HCT116 (cell line): ENCODE measurements at regions not wholly inside any gene's neighbourhood (a gene's known extent, or its start where the extent isn't known, plus 50 kb on each side); places are given as distances from the start of the nearest gene placed in this dataset.

ENCODE experiments used
- ATAC-seq: fragments of 200-7000 bp; cut with Tn5 transposase; 2 replicates; pipeline ENCODE4 v1.9.1; 2020; ENCODE audit warnings: mild to moderate bottlenecking, moderate library complexity
- BruUV-seq: library from RNA; stranded (reverse); fragments of 400-500 nt; replicated peaks from 2 replicates; lab custom pipeline; 2021; lab: Mats Ljungman, UMichigan
- CTCF ChIA-PET: fragments of 300-600 bp; sonication (Branson Sonifier 250); formaldehyde crosslinking; loops from one replicate; lab custom pipeline; 2021; ENCODE audit warnings: antibody characterized with exemption; lab: Charles Lee
- POLR2A ChIA-PET: fragments of 300-600, 350-600 bp; sonication (Branson Sonifier 250); formaldehyde crosslinking; loops from one replicate; lab custom pipeline; 2021; ENCODE audit warnings: antibody characterized with exemption; lab: Charles Lee
- RAD21 ChIA-PET, 2 experiments: fragments of 300-600 bp; sonication (Branson Sonifier 250); formaldehyde crosslinking; loops; one replicate each; lab custom pipeline; 2023; ENCODE audit warnings: low total read pairs in 2 of 2; ENCODE audit not compliant: uncharacterized antibody in 2 of 2, unreplicated experiment in 2 of 2, low non-redundant PET in 1 of 2; lab: Charles Lee
- DNase-seq: peaks from one replicate; pipeline ENCODE4 v3.0.0-alpha.2; 2010; ENCODE audit warnings: low read depth, low spot score
- H2AFZ ChIP-seq: fragments of 200-600 bp; shearing (Covaris generic), sonication (generic); 2 replicates; pipeline ENCODE4 v1.6.1; 2017; ENCODE audit warnings: low read depth, mixed run types, mixed read lengths, antibody characterized with exemption, low read length; ENCODE audit not compliant: poor library complexity, severe bottlenecking
- H3K27ac ChIP-seq: 2 replicates; pipeline ENCODE4 v1.5.1; 2012; ENCODE audit warnings: low read depth, low read length
- H3K27me3 ChIP-seq: fragments of 200-600 bp; sonication (generic); 2 replicates; pipeline ENCODE4 v1.6.1; 2016; ENCODE audit warnings: mixed run types, low read length, mixed read lengths; ENCODE audit not compliant: insufficient read depth
- H3K36me3 ChIP-seq, 2 experiments: fragments of 200-500 bp in 1 of 2; fragments of 200-600 bp in 1 of 2; sonication (Bioruptor generic) in 1 of 2; sonication (generic) in 1 of 2; 2 replicates each; pipeline versions ENCODE4 v1.5.1 to v1.6.1; 2014 to 2016; ENCODE audit warnings: low read length in 2 of 2, inconsistent platforms in 1 of 2, mixed read lengths in 1 of 2, mixed run types in 1 of 2; ENCODE audit not compliant: insufficient read depth in 2 of 2, control insufficient read depth in 1 of 2
- H3K4me1 ChIP-seq, 2 experiments: fragments of 200-600 bp in 1 of 2; sonication (generic) in 1 of 2; 2 replicates each; pipeline versions ENCODE4 v1.5.1 to v1.6.1; 2012 to 2017; ENCODE audit warnings: low read length in 2 of 2, inconsistent platforms in 1 of 2, mild to moderate bottlenecking in 1 of 2, mixed read lengths in 1 of 2, mixed run types in 1 of 2, moderate library complexity in 1 of 2; ENCODE audit not compliant: insufficient read depth in 2 of 2, control insufficient read depth in 1 of 2
- H3K4me2 ChIP-seq: fragments of 200-600 bp; sonication (generic); 2 replicates; pipeline ENCODE4 v1.6.1; 2017; ENCODE audit warnings: mixed run types, low read length, mixed read lengths
- H3K4me3 ChIP-seq, 2 experiments: fragments of 200-600 bp in 1 of 2; sonication (generic) in 1 of 2; replicated peaks in 1 of 2; 2 replicates each; pipeline ENCODE4 v1.5.1; 2011 to 2016; ENCODE audit warnings: low read length in 2 of 2, control low read depth in 1 of 2, low read depth in 1 of 2, mild to moderate bottlenecking in 1 of 2, mixed read lengths in 1 of 2, mixed run types in 1 of 2
- H3K79me2 ChIP-seq: fragments of 200-600 bp; sonication (generic); 2 replicates; pipeline ENCODE4 v1.6.1; 2017; ENCODE audit warnings: mild to moderate bottlenecking, mixed run types, low read length, moderate library complexity, mixed read lengths; ENCODE audit not compliant: insufficient read depth
- H3K9ac ChIP-seq: fragments of 200-600 bp; sonication (generic); 2 replicates; pipeline ENCODE4 v1.6.1; 2016; ENCODE audit warnings: low read length, mixed read lengths
- H3K9me2 ChIP-seq: fragments of 200-600 bp; sonication (generic), shearing (Covaris generic); 2 replicates; pipeline ENCODE4 v1.6.1; 2017; ENCODE audit warnings: mixed run types, mild to moderate bottlenecking, moderate library complexity; ENCODE audit not compliant: insufficient read depth
- H3K9me3 ChIP-seq, 2 experiments: fragments of 200-500 bp in 1 of 2; fragments of 200-600 bp in 1 of 2; sonication (Bioruptor generic) in 1 of 2; sonication (generic) in 1 of 2; 2 replicates each; pipeline ENCODE4 v1.6.1; 2014 to 2017; ENCODE audit warnings: low read length in 2 of 2, mixed read lengths in 2 of 2, inconsistent platforms in 1 of 2, low read depth in 1 of 2, mild to moderate bottlenecking in 1 of 2, mixed run types in 1 of 2, moderate library complexity in 1 of 2; ENCODE audit not compliant: control insufficient read depth in 1 of 2, insufficient read depth in 1 of 2
- H4K20me1 ChIP-seq: fragments of 200-600 bp; sonication (generic), shearing (Covaris generic); 2 replicates; pipeline ENCODE4 v1.6.1; 2017; ENCODE audit warnings: mixed run types, mild to moderate bottlenecking, moderate library complexity; ENCODE audit not compliant: insufficient read depth
- CEBPB ChIP-seq: IDR thresholded peaks from 2 replicates; pipeline ENCODE4 v1.6.1; 2012; ENCODE audit warnings: low read depth
- FOSL1 ChIP-seq: IDR thresholded peaks from 2 replicates; pipeline ENCODE4 v1.6.1; 2012; ENCODE audit warnings: low read depth
- POLR2A ChIP-seq: IDR thresholded peaks from 2 replicates; pipeline ENCODE4 v1.7.0; 2011; ENCODE audit warnings: borderline replicate concordance; ENCODE audit not compliant: insufficient read depth, insufficient read length; ENCODE audit errors: extremely low read depth
- POLR2AphosphoS5 ChIP-seq: IDR thresholded peaks from 2 replicates; pipeline ENCODE4 v1.6.1; 2011; ENCODE audit warnings: mild to moderate bottlenecking, low read depth, low read length, moderate library complexity
- RAD21 ChIP-seq: IDR thresholded peaks from 2 replicates; pipeline ENCODE4 v1.6.1; 2012; ENCODE audit warnings: low read depth, mild to moderate bottlenecking
- SP1 ChIP-seq: IDR thresholded peaks from 2 replicates; pipeline ENCODE4 v1.6.1; 2012; ENCODE audit warnings: low read depth
- SRF ChIP-seq: IDR thresholded peaks from 2 replicates; pipeline ENCODE4 v1.6.1; 2012; ENCODE audit warnings: low read depth
- TCF7L2 ChIP-seq: IDR thresholded peaks from 2 replicates; pipeline ENCODE4 v1.7.0; 2011; ENCODE audit warnings: borderline replicate concordance, inconsistent platforms; ENCODE audit not compliant: insufficient read depth, insufficient read length; ENCODE audit errors: extremely low read depth
- ZFX ChIP-seq: fragments of 450-650 bp; IDR thresholded peaks from 2 replicates; pipeline ENCODE4 v1.6.1; 2017
- ZNF274 ChIP-seq: fragments of 200-500 bp; sonication (Bioruptor generic); IDR thresholded peaks from 2 replicates; pipeline ENCODE4 v1.6.1; 2014; ENCODE audit warnings: mild to moderate bottlenecking, low read depth, low read length, inconsistent platforms
- intact Hi-C: fragments of 100-400 bp; cut with micrococcal nuclease; formaldehyde crosslinking; loops from 2 replicates; pipeline ENCODE4 v1.10.0; 2022
- TF ChIP-seq, protein P1 (sequence below): IDR thresholded peaks from 2 replicates; pipeline ENCODE4 v1.6.1; 2012
- TF ChIP-seq, protein P2 (sequence below): IDR thresholded peaks from 2 replicates; pipeline ENCODE4 v1.6.1; 2012
- TF ChIP-seq, protein P3 (sequence below), 3 experiments: fragments of 200-600 bp in 1 of 3; sonication (generic) in 1 of 3; IDR thresholded peaks in 2 of 3; conservative IDR thresholded peaks in 1 of 3; 2 replicates each; pipeline ENCODE4 v1.5.1; 2012 to 2017; ENCODE audit warnings: low read depth in 2 of 3, low read length in 2 of 3, antibody characterized with exemption in 1 of 3, borderline replicate concordance in 1 of 3, control low read depth in 1 of 3, mild to moderate bottlenecking in 1 of 3, mixed read lengths in 1 of 3, mixed run types in 1 of 3, moderate library complexity in 1 of 3; ENCODE audit not compliant: insufficient read depth in 1 of 3

DNA sequence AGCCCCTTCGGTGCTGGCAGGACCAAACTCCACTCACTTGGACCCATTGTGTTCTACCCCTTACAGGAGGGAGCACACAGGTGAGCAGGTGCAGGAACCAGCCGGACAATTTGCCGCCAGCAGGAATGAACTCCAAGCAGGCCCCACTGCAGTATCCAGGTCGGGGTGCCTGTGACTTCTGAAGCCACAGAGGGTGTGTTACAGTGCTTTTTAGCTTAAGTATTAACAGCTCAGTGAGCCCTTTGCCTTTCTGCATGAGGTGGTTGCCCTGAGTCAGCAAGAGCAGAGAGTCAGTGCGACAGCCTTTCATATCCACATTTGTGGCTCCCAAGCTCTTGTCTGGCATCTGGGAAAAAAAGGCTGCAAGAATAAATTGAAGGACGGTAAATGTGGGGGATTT is 366.6 kb upstream of the LRRC4C start:
- CTCF ChIA-PET: no interaction called here
- no peak overlapping the region for H3K4me2 ChIP-seq
- no peaks in the 10 kb centered on the region for H3K36me3 ChIP-seq
- BruUV-seq: no TSS peak
- POLR2A ChIA-PET: no interaction called here
- no peak for TF ChIP-seq ZFX
- no peak for TF ChIP-seq CEBPB
- TF ChIP-seq, protein P1, sequence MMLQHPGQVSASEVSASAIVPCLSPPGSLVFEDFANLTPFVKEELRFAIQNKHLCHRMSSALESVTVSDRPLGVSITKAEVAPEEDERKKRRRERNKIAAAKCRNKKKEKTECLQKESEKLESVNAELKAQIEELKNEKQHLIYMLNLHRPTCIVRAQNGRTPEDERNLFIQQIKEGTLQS: no peak
- TF ChIP-seq, protein P2, sequence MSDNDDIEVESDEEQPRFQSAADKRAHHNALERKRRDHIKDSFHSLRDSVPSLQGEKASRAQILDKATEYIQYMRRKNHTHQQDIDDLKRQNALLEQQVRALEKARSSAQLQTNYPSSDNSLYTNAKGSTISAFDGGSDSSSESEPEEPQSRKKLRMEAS: no peak
- no peak for TF ChIP-seq RAD21
- TF ChIP-seq POLR2A: no peak
- no peak for TF ChIP-seq FOSL1
- TF ChIP-seq POLR2AphosphoS5: no peak
- TF ChIP-seq, protein P3, sequence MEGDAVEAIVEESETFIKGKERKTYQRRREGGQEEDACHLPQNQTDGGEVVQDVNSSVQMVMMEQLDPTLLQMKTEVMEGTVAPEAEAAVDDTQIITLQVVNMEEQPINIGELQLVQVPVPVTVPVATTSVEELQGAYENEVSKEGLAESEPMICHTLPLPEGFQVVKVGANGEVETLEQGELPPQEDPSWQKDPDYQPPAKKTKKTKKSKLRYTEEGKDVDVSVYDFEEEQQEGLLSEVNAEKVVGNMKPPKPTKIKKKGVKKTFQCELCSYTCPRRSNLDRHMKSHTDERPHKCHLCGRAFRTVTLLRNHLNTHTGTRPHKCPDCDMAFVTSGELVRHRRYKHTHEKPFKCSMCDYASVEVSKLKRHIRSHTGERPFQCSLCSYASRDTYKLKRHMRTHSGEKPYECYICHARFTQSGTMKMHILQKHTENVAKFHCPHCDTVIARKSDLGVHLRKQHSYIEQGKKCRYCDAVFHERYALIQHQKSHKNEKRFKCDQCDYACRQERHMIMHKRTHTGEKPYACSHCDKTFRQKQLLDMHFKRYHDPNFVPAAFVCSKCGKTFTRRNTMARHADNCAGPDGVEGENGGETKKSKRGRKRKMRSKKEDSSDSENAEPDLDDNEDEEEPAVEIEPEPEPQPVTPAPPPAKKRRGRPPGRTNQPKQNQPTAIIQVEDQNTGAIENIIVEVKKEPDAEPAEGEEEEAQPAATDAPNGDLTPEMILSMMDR (IDR thresholded peaks at IDR 0.05 in 2 of 3, conservative IDR thresholded peaks at IDR 0.05 in 1 of 3; ENCODE audit: borderline replicate concordance in 1 of 3, insufficient read depth in 1 of 3, low read depth in 2 of 3, low read length in 2 of 3): no peak
- intact Hi-C loops: no loop called here
- RAD21 ChIA-PET: no interaction called here
- no peak overlapping the region for H3K9ac ChIP-seq
- H2AFZ ChIP-seq: no peak overlapping the region
- no peaks in the 10 kb centered on the region for H3K27me3 ChIP-seq
- H3K4me1 ChIP-seq: no peaks in the 10 kb centered on the region
- no peak for DNase-seq
- H3K4me3 ChIP-seq: no peak overlapping the region
- H3K9me3 ChIP-seq: peaks cover 3 to 33% of the 10 kb centered on the region in 2 experiments; a peak in 2 of 4 replicates
- ATAC-seq: no peak
- no peaks in the 10 kb centered on the region for H3K9me2 ChIP-seq
- H4K20me1 ChIP-seq: no peaks in the 10 kb centered on the region
- H3K27ac ChIP-seq: no peak overlapping the region
- H3K79me2 ChIP-seq: no peaks in the 10 kb centered on the region

DNA sequence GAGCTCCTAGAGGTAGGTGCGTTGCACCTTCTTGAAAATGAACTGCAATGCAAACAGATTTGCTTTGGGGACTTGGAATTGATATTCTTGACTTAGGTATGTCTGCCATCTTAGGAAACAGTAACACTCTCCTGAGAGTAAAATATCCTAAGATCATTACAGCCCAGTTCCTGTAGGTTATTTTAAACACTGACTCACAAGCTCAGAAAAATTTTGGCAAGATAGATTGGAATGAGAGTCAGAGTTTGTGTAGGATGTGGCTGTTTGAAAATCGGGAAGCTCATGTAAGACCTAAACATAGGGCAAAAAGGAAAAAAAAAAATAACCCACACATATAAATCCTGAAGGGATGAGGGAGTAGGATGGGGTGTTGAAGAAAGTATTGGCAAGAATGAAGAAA is 377.0 kb upstream of the LRRC4C start:
- no peaks in the 10 kb centered on the region for H3K4me1 ChIP-seq
- no peak for DNase-seq
- POLR2A ChIA-PET: no interaction called here
- no peak for ATAC-seq
- no peak for TF ChIP-seq POLR2AphosphoS5
- TF ChIP-seq TCF7L2: no peak
- TF ChIP-seq SP1: no peak
- no peak for TF ChIP-seq ZNF274
- TF ChIP-seq SRF: no peak
- TF ChIP-seq, all 23 proteins: peak for 0
- Histone ChIP-seq H3K9me3 (peaks cover 9 to 10% of the 10 kb centered on the region in 2 experiments; a peak in 3 of 4 replicates), H3K27ac (no peak overlapping the region), H3K79me2 (no peaks in the 10 kb centered on the region), H3K4me3 (no peak overlapping the region), H3K4me2 (no peak overlapping the region), H3K9me2 (no peaks in the 10 kb centered on the region), H3K36me3 (no peaks in the 10 kb centered on the region), H2AFZ (no peak overlapping the region), H3K9ac (no peak overlapping the region), H4K20me1 (no peaks in the 10 kb centered on the region), H3K27me3 (no peaks in the 10 kb centered on the region)
- no TSS peak for BruUV-seq
- CTCF ChIA-PET: no interaction called here
- RAD21 ChIA-PET: no interaction called here
- intact Hi-C loops: no loop called here
